GM12878 (cell line): ENCODE measurements at regions not wholly inside any gene's neighbourhood (a gene's known extent, or its start where the extent isn't known, plus 50 kb on each side); places are given as distances from the start of the nearest gene placed in this dataset.

ENCODE experiments used
- ETV6 ChIP-seq, 2 experiments: fragments of 450-650 bp in 1 of 2; IDR thresholded peaks in 1 of 2; conservative IDR thresholded peaks in 1 of 2; 2 replicates each; pipeline ENCODE4 v1.6.1; 2014; ENCODE audit warnings: antibody characterized with exemption in 1 of 2, borderline replicate concordance in 1 of 2, low read depth in 1 of 2, mild to moderate bottlenecking in 1 of 2, moderate library complexity in 1 of 2
- GABPA ChIP-seq: IDR thresholded peaks from 2 replicates; pipeline ENCODE4 v1.6.1; 2014; ENCODE audit warnings: antibody characterized with exemption, low read depth, mild to moderate bottlenecking, inconsistent platforms
- IRF3 ChIP-seq: fragments of 450-650 bp; IDR thresholded peaks from 2 replicates; pipeline ENCODE4 v1.6.1; 2014; ENCODE audit warnings: mild to moderate bottlenecking
- IRF5 ChIP-seq: fragments of 450-650 bp; IDR thresholded peaks from 2 replicates; pipeline ENCODE4 v1.6.1; 2017; ENCODE audit warnings: borderline replicate concordance
- MEF2A ChIP-seq: IDR thresholded peaks from 2 replicates; pipeline ENCODE4 v1.6.1; 2011; ENCODE audit warnings: low read depth, mild to moderate bottlenecking, low read length, moderate library complexity; ENCODE audit not compliant: insufficient read depth
- NFYA ChIP-seq: IDR thresholded peaks from 2 replicates; pipeline ENCODE4 v1.6.1; 2011; ENCODE audit warnings: low read depth, mild to moderate bottlenecking, low read length, improper control_type of control experiment, borderline replicate concordance
- ZBED1 ChIP-seq: IDR thresholded peaks from 2 replicates; pipeline ENCODE4 v1.6.1; 2016; ENCODE audit warnings: borderline replicate concordance
- ZBTB40 ChIP-seq: fragments of 450-650 bp; IDR thresholded peaks from 2 replicates; pipeline ENCODE4 v1.6.1; 2016; ENCODE audit warnings: mild to moderate bottlenecking, moderate library complexity, borderline replicate concordance

GRCh38 chr11:70646272-70647049 lies 248.1 kb downstream of the CTTN start (continued):
- TF ChIP-seq ZBTB40 (no peak), NFYA (no peak), ETV6 (conservative IDR thresholded peaks at IDR 0.05 in 1 of 2, IDR thresholded peaks at IDR 0.05 in 1 of 2; ENCODE audit: borderline replicate concordance in 1 of 2, low read depth in 1 of 2) (no peak), IRF5 (no peak), GABPA (no peak), ZBED1 (no peak), IRF3 (no peak), MEF2A (no peak)
